ENCODE measurements at regions not wholly inside any gene's neighbourhood (a gene's known extent, or its start where the extent isn't known, plus 50 kb on each side); places are given as distances from the start of the nearest gene placed in this dataset.

- Histone ChIP-seq H2AFZ (ENCODE audit: control insufficient read depth, low read length) (no peak overlapping the region), H3K4me3 (ENCODE audit: control insufficient read depth in 2 of 3, extremely low read depth in 1 of 3, insufficient read depth in 2 of 3, low read depth in 1 of 3, low read length in 3 of 3) (no peak overlapping the region), H3K79me2 (ENCODE audit: control insufficient read depth, insufficient read depth, low read length) (no peaks in the 10 kb centered on the region), H3K27me3 (ENCODE audit: control insufficient read depth, extremely low read depth, insufficient read depth, low read length) (no peaks in the 10 kb centered on the region), H3K9ac (ENCODE audit: control insufficient read depth, extremely low read depth, insufficient read depth, low read length) (no peak overlapping the region), H3K4me2 (ENCODE audit: control insufficient read depth, extremely low read depth, insufficient read depth, low read depth, low read length) (no peak overlapping the region), H3K27ac (ENCODE audit: control insufficient read depth, insufficient read depth, low read length) (no peak overlapping the region), H4K20me1 (ENCODE audit: control insufficient read depth, extremely low read depth, insufficient read depth, low read length) (no peaks in the 10 kb centered on the region), H3K9me1 (ENCODE audit: control insufficient read depth, extremely low read depth, insufficient read depth, low read length) (no peaks in the 10 kb centered on the region), H3K36me3 (ENCODE audit: control insufficient read depth in 2 of 2, extremely low read depth in 1 of 2, insufficient read depth in 2 of 2, low read length in 2 of 2) (no peaks in the 10 kb centered on the region), H3K9me3 (ENCODE audit: control insufficient read depth, low read depth, low read length) (no peaks in the 10 kb centered on the region), H3K4me1 (ENCODE audit: control insufficient read depth, extremely low read depth, insufficient read depth, low read length) (no peaks in the 10 kb centered on the region)
- no peak for FAIRE-seq
- dilution Hi-C loops (cut with MboI; ENCODE audit: extremely low pct_ligation_motif_present, low sequenced_read_pairs) = no loop called here
- no peak for DNase-seq (ENCODE audit: low read depth, low spot score)
- TF ChIP-seq CTCF (optimal IDR thresholded peaks at IDR 0.05 in 1 of 3, IDR thresholded peaks at IDR 0.05 in 1 of 3, conservative IDR thresholded peaks at IDR 0.05 in 1 of 3; ENCODE audit: extremely low read depth in 1 of 3, insufficient read depth in 2 of 3, low read length in 3 of 3) (no peak), EZH2 (IDR thresholded peaks at IDR 0.05; ENCODE audit: low read length) (no peak)
These were observed 227.3 kb upstream of the USP15 start for GRCh38 chr12:62032870-62033269.

- Histone ChIP-seq H3K4me1 (ENCODE audit: control insufficient read depth, extremely low read depth, insufficient read depth, low read length) (no peaks in the 10 kb centered on the region), H4K20me1 (ENCODE audit: control insufficient read depth, extremely low read depth, insufficient read depth, low read length) (no peaks in the 10 kb centered on the region), H3K27me3 (ENCODE audit: control insufficient read depth, extremely low read depth, insufficient read depth, low read length) (no peaks in the 10 kb centered on the region), H3K9ac (ENCODE audit: control insufficient read depth, extremely low read depth, insufficient read depth, low read length) (no peak overlapping the region), H3K79me2 (ENCODE audit: control insufficient read depth, insufficient read depth, low read length) (no peaks in the 10 kb centered on the region), H3K36me3 (ENCODE audit: control insufficient read depth in 2 of 2, extremely low read depth in 1 of 2, insufficient read depth in 2 of 2, low read length in 2 of 2) (no peaks in the 10 kb centered on the region), H3K9me1 (ENCODE audit: control insufficient read depth, extremely low read depth, insufficient read depth, low read length) (no peaks in the 10 kb centered on the region), H3K27ac (ENCODE audit: control insufficient read depth, insufficient read depth, low read length) (no peak overlapping the region), H2AFZ (ENCODE audit: control insufficient read depth, low read length) (no peak overlapping the region), H3K9me3 (ENCODE audit: control insufficient read depth, low read depth, low read length) (no peaks in the 10 kb centered on the region), H3K4me2 (ENCODE audit: control insufficient read depth, extremely low read depth, insufficient read depth, low read depth, low read length) (no peak overlapping the region), H3K4me3 (ENCODE audit: control insufficient read depth in 2 of 3, extremely low read depth in 1 of 3, insufficient read depth in 2 of 3, low read depth in 1 of 3, low read length in 3 of 3) (no peak overlapping the region)
- DNase-seq (ENCODE audit: low read depth, low spot score) (no peak), FAIRE-seq (no peak)
- no peak for TF ChIP-seq EZH2 (IDR thresholded peaks at IDR 0.05; ENCODE audit: low read length)
- no peak for TF ChIP-seq CTCF (optimal IDR thresholded peaks at IDR 0.05 in 1 of 3, IDR thresholded peaks at IDR 0.05 in 1 of 3, conservative IDR thresholded peaks at IDR 0.05 in 1 of 3; ENCODE audit: extremely low read depth in 1 of 3, insufficient read depth in 2 of 3, low read length in 3 of 3)
- dilution Hi-C loops (cut with MboI; ENCODE audit: extremely low pct_ligation_motif_present, low sequenced_read_pairs) = no loop called here
These were observed 215.6 kb upstream of the USP15 start for GRCh38 chr12:62044450-62045135.
